NCI-H1694 (cell line): ENCODE measurements at regions not wholly inside any gene's neighbourhood (a gene's known extent, or its start where the extent isn't known, plus 50 kb on each side); places are given as distances from the start of the nearest gene placed in this dataset.

Source experiments
- DNase-seq: peaks from one replicate; lab custom pipeline; 2025; lab: John Stamatoyannopoulos, UW

DNA sequence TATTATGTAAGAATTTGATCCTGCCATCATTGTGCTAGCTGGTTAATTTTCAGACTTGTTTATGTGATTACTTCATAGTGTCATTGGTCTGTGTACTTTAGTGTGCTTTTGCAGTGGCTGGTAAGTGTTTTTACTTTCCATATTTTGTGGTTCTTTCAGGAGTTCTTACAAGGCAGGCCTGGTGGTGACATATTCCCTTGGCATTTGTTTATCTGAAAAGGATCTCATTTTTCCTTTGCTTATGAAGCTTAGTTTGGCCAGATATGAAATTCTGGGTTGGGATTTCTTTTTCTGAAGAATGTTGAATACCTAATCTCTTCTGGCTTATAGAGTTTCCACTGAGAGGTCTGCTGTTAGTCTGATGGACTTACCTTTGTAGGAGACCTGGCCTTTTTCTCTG, 72.8 kb upstream of the MC4R start:
- DNase-seq, result no peak

DNA sequence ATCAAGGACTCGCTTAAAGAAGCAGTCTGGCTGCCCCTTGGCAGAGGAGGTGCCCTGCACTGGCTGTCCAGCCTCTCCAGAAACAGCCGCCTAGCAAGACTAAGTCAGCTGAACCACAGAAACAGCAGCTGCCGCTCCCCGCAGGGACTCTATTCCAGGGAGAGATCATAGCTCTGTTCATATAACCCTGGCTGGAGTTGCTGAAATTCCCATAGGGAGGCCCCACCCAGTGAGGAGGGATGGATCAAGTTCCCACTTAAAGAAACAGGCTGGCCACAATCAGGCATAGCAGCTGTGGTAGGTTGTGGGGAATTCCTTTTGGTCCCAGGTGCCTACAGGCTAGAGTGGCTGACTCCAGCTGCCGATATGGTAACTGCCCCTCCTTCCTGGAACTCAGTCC, 74.2 kb upstream of the MC4R start:
- DNase-seq, result no peak

DNA sequence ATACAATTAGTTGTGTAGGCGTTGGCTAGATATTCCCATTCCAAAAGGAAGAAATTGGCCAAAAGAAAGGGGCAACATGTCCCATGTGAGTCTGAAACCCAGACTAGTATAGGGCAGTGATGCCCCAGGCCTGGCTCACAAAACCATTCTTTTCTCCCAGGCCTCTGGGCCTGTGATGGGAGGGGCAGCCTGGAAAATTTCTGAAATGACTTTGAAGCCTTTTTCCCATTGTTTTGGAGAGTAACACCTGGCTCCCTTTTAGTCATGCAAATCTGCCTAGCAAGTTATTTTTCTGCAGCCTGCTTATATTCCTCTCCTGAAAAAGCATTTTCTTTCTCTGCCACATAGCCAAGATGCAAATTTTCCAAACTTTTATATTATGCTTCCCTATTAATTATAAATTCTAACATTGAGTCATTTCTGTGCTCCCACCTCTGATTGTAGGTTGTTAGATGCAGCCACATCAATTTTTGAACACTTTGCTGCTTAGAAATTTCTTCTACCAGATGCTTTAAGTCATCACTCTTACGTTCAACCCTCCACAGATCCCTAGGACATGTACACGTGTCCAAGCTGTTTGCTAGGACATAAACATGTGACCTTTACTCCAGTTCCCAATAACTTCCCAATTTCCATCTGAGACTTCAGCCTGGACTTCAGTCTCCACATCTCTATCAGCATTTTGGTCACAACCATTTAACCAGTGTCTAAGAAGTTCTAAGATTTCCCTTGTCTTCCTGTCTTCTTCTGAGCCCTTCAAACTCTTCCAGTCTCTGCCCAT, 76.1 kb upstream of the MC4R start:
- DNase-seq, result no peak

DNA sequence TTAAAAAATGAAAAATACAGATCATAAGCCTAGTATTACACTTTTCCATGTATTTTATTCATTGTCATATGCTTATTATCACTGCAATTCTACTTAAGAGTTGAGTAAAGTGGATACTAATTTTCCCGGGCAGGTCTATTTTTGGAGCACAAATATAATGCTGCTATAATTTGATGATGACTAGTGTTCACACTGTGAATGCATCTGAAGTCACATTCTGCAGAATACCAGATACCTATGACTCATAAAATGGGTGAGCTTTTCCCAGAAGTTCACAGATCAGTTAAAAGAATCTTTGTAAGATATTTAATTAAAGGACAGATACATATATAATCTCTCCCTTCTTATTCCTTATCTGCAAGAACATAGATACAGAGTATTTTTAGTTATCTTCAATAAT, 79.8 kb upstream of the MC4R start:
- DNase-seq, result no peak

DNA sequence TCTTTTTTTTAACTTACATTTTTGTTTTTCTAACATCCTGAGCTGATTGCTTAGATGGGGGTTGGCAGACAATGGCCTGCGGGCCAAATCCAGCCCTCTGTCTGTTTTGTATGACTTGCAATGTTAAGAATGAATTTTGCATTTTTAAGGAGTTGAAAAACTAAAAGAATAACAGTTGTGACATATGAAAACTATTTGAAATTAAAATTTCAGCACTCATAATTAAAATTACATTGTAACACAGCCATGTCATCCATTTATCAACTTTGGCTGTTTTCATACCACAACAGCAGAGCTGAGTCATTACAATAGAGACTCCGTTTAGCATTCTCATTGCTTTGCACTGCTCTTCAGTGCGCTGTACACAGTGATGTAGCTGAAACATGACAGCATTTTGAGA, 94.1 kb upstream of the MC4R start:
- DNase-seq, result no peak

DNA sequence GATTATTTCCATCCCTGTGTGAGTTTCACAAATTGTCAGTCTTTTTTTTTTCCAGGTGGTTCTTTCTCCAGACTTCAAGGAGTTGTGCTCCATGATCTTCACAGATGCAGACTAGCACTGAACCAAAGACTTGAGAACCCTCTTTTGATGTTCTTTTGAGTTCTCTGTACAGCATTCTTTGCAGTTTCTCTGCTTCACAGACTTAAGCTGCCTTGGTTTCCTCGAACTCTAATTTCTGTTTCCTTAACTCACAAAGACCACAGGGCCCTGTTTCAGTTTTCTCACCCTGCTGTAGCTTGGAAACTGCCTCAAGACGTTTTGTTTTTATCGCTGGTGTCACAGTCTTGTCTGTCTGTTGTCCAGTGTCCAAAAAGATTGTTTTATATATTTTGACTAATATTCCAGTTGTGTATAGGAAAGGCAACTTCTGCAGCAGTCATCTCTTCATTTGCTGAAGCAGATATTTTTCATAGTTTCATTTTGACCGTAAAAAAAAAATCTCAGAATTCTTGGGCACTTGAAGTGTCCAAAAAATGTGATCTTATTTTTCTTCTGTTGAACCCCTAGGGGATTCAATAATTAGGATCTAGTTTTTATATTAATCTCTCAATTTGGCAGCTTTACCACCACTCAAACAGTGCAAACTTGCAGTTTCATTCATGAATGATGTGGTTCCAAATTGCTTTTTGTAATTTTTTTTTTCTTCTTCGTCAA, 97.0 kb upstream of the MC4R start:
- no peak for DNase-seq

DNA sequence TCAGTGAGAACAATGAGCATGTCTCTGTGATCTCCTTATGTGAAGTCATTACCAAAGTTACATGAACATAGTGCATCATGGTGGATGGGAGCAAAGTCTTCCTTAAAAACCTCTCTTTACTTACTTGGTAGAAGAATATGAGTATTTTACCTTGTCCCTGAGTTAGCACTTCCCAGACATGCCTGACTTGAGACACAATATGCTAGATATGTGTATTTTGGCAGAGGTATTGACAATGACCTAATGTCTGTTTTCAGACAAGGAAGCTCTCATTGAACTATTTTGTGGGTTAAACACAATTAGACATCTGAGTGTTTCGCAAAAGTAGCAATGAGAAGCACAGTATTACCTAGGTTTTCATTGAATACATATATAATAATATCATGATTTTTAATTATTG, 99.1 kb upstream of the MC4R start:
- no peak for DNase-seq

DNA sequence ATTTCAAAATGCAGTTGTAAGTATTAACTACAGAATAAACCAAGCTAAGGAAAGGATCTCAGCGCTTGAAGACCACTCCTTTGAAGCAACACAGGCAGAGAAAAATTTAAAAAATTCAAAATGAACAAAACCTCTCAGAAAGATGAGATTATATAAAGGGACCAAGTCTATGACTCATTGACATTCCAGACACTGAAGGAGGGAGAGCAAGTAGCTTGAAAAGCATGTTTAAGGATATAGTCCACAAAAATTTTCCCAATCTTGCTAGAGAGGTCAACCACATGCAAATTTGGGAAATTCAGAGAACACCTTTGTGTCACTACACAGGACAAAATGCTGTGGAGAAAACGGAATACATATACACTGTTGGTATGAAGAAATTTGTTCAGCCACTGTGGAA, 112.6 kb upstream of the MC4R start:
- DNase-seq, result no peak

DNA sequence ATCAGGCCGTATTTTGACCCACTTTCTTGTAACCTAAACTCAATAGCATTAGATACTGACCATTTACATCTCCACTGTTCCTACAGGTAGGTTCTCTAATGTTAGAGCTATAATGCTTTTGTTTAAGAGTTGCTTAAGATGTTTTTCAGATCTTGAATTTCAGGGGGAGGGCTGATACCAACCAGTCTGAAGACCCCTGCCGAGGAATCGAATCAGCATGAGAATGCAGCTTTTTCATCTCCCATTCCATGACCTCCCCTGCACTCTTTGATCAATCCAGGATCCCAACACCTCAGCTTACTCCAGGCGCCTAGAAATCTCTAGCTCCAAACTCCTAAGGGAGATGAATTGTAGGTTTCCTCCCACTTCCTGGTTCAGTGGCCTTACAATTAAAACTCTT, 120.5 kb upstream of the MC4R start:
- DNase-seq, result no peak

DNA sequence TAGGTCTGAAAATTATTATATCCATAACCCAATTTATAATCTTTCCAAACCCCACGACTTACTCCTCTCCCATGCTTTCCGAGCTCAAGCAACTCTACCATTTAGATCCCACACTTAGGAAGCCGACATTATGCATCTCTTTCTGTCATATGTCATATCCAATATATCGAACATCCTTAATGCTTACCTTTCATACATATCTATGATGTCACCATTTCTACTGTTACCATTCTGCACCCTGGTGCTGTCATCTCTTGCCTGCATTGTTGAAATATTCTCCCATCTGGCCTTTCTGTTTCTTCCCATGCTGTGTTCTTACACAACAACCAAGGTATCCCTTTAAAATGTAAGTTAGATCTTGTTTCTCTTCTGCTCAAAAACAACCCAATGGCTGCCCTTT, 127.1 kb upstream of the MC4R start:
- DNase-seq, result no peak

DNA sequence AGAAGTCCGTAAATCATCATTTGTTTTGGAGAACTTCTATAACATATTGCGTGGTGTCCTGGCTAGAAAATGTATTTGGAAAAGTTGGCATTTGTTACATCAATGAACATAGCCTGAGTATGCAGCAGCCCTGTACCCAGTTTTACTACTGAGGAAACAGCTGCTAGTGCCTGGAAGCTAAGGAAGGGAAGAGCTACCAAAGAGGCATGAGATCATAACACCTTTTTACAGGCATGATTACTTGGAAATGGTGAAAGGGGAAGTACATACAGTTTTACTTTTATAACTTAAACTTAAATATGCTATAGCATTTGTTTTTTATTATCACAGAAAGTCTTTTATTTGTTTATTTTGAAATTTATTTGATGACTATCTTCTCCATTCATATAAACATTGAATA, 128.4 kb upstream of the MC4R start:
- DNase-seq, result no peak

DNA sequence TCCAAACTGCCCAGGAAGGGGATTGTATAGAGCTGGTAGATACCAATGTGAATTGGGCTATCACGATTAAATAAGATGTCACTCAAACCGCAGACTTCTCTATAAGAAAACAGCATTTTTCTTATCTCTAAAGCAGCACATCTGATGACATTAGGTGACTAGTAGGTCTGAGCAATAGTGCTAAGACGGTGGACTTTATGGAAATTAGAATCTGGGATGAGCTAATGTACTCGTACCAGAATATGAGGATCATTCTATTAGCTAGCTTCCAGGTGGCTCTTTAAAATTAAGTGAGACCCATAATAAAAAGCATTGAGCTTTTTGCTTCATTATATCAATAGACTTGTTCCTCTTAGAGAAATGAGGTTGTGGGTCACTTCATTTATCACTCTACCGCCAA, 130.0 kb upstream of the MC4R start:
- no peak for DNase-seq

DNA sequence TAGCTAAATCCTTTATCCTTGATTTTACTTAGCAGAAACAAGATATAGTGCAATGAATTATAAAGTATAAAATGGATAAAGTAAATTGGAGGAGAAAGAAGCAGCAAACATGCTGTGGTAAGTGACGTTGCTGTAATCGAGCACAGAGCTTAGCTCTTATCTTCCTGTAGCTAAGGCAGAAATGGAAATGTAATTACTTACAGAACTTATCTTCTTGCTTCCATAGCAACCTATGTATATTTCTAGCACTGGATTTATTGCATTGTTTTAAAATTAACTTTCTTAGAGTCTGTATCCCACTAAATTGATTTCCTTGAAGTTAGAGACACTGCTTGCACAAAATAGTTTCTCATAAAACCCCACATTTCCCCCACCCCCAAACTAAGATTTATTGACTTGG, 130.6 kb upstream of the MC4R start:
- no peak for DNase-seq

DNA sequence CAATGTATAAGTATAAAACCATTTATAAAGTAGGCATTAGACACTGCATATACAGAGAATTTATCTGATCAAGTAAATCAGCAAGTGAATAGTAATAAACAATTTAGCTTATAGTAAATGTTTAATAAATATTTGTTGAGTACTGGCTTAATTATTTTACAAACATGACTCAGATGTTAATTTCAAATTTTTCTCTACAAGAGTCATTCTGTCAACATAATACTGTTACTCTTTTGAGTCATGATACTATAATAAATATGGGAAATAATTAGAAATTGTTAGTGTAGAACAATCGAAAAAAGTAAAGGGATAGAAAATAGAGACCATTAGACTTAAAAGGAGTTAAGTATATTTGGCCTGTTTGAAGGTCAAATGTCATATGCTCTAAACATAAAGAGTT, 133.6 kb upstream of the MC4R start:
- DNase-seq, result no peak

DNA sequence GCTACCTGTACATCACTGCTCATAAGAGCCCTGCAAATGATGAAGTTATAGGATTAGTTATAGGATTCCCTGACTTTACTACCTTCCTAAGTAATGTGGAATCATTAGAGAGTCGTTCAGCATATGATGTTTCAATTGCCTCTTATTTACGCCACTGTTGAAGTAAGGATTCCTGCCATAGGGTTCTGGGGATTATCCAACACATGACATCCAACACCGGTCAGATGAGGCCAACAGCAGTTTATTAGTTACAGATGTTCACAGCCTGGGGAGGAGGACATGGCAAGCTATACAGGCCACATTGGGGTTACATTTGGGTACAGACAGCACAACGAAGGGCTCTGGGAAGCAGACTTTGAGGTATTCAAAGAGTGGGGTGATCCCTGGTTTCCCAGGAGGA, 134.1 kb upstream of the MC4R start:
- DNase-seq, result no peak

DNA sequence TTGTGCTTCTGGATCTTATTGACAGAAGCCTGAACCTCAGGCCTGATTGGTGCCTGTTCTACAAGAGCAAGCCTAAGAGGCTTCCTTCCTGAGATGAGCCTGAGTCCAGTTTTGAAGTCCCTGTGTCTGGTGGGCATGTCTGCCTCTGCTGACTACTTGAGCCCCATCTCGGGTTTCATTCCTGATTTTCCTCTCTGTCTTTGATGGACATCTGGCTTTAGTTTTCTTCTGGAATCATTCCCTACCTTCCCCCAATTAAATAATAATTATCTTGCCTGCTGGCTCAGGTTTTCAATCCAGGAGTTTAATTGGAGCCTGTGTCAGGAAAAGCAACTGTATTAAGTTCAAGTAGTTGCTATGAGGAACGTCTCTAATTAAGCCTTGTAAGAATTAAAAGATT, 135.5 kb upstream of the MC4R start:
- DNase-seq, result peak; percentile 31

DNA sequence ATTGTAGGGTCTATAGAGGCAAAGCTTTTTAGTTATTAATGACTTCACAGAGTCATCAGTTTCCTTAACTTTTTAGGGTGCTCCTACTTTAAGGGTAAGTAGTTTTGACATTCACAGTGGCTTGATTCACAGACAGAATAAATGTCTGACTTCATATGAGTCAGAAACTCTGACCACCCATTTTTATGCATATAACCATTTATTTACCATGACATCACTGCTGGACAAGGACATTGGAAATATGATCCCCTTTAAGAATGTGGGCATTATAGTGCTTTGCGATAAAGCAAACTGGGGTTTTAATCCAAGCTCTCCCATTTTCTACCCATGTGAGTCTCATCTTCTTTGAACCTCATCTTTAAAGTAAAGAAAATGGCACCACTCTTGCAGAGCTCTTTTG, 162.0 kb upstream of the MC4R start:
- no peak for DNase-seq

DNA sequence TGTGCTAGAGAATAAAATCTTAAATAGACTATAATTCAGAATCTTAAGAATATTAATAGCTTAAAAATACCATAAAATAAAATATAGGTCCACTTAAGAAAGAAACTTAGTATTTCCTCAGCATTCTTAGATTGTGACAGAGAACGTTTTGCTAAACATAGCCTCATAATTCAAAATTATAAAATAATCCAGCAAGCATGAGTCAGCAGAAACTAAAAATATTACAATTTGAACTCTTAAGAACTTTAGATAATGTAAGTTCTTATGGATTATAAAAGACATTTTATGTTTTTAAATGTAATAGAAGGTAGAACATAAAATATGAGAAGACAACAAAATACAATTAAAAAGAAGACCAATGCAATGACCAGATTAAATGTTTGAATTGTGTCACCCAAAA, 164.5 kb upstream of the MC4R start:
- DNase-seq, result no peak

DNA sequence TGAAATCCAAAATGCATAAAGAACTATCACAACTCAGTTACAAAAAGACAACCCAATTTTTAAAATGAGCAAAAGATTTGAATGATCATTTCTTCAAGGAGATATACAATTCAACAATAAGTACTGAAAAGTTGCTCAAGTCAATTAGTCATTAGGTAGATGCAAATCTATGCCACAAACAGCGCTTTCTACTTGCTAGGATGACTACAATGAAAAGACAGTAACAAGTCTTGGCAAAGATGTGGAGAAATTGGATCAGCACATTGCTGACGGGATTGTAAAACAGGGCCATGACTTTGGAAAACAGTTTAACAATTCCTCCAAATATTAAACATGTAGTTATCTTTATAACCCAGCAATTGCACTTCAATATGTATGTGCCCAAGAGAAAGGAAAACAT, 166.3 kb upstream of the MC4R start:
- no peak for DNase-seq

DNA sequence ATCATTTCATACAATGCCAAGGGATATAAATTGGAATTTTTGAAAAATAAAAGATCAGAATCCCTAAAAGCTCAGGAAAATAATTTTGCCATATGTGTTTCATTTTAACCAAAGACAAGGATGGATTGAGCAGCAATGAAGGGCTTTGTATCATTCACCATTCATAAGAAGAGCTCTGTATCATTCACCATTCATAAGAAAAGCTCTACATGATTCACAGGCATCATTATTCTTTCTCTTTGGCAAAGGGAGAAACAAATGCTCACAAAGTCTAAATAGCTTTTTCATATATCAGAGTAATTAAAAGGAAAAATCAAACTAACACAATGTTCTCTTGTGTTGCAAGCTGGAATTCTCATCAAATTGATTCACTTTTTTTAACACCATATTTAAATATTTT, 169.1 kb upstream of the MC4R start:
- no peak for DNase-seq

DNA sequence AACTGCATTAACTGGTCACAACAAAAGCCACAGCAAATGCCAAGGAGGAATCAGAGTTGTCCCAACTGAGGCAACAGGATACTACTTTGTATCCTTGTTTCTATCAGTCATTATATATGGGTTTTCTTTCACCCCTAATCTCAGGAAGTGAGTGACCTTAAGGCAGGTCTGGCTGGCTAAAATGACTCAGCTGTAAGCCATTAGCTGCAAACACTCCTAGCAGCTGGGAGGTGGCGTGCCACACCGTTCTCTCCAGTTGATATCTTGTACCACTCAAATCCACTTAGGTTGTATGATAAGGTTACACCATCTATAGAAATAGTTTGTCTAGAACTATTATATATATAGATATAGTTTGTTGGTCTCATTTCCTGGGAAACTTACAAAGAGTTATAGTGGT, 171.1 kb upstream of the MC4R start:
- DNase-seq, result no peak

DNA sequence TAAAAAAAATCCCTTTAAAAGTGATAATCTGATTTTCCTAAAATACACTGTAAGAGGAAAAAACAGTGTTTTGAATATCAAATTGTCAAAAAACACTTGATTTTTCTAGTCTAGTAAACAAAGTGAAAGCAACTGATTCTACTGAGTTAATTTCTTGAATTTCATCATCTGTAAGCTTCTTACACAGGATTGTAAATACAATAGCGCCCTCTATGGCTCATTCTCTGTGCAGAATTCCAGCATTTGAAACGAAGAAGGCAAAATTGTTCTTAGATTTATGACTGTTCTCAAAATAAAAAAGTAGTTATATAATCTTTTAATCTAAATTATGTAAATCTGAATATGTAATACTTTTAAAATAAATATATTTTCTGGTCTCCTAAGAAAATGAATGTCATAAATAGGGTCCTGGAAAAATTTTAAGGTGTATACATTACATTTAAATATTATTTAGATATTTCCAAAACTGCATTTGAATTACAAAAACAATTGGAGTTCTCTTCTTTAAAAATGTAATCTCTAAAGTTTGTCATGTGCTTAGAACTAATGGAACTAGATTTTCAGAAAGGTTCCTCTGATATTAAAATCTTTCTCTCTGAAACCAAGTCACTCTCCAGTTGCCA, 176.9 kb upstream of the MC4R start:
- peak; percentile 73 for DNase-seq

DNA sequence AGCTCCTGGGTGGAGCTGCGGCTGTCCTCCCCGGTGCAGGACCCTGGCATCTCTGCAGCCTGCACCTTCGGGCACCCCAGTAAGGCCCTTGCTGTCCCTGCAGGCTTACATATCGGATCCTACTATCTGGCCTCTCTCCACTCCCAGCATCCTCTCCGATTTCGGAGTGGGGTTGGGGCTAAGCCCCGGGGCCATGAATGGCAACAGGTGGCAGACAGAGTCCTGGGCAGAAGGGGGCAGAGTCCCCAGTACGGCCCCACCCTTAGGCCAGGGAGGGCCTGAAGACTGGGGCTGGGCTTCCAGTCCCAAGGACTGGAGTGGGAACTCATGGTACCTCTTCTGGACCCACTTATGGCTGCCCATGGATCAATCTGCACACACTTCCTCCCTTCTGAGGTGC, 180.4 kb upstream of the MC4R start:
- no peak for DNase-seq

DNA sequence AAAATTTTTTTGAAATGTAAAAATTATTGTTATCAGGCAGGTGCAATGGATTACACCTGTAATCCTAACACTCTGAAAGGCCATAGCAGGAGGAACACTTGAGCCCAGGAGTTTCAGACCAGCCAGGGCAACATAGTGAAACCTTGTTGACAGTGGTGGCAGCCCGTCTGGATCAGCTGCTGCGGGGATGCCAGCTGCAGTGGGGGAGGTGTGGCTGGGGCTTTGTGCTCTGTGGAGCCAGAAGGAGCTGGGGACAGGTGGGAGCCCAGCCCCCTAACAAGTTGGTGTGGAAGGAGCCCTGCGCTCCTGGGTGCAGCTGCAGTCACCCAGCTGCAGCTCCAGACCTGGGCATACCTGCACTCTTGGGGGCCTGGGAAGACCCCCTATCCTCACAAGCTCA, 182.4 kb upstream of the MC4R start:
- DNase-seq, result peak; percentile 4
